Duodenal mucosa (tissue), 2 donors: ENCODE measurements at regions not wholly inside any gene's neighbourhood (a gene's known extent, or its start where the extent isn't known, plus 50 kb on each side); places are given as distances from the start of the nearest gene placed in this dataset.
"Not testable (repeated sequence)": the region's sequence is repeated elsewhere in the genome, so short reads cannot be mapped to it uniquely, and the experiment has no call there.

Source experiments
- H3K27ac ChIP-seq: one replicate; pipeline ENCODE4 v1.7.0; 2013; ENCODE audit warnings: low read depth, low read length
- H3K27me3 ChIP-seq, 2 donors: one replicate each; pipeline ENCODE4 v1.7.0; 2013; ENCODE audit warnings: low read length in 2 of 2, control low read depth in 1 of 2; ENCODE audit not compliant: insufficient read depth in 2 of 2, control insufficient read depth in 1 of 2
- H3K36me3 ChIP-seq, 2 donors: one replicate each; pipeline ENCODE4 v1.7.0; 2013; ENCODE audit warnings: low read length in 2 of 2, control low read depth in 1 of 2; ENCODE audit not compliant: insufficient read depth in 2 of 2, control insufficient read depth in 1 of 2
- H3K4me1 ChIP-seq, 2 donors: one replicate each; pipeline ENCODE4 v1.7.0; 2013; ENCODE audit warnings: low read length in 2 of 2, control low read depth in 1 of 2; ENCODE audit not compliant: insufficient read depth in 2 of 2, control insufficient read depth in 1 of 2
- H3K4me3 ChIP-seq, 2 donors: one replicate each; pipeline ENCODE4 v1.7.0; 2013; ENCODE audit warnings: low read length in 2 of 2, low read depth in 1 of 2
- H3K9ac ChIP-seq, 2 donors: one replicate each; pipeline ENCODE4 v1.7.0; 2013; ENCODE audit warnings: low read length in 2 of 2, low read depth in 1 of 2
- H3K9me3 ChIP-seq, 2 donors: one replicate each; pipeline ENCODE4 v1.7.0; 2013; ENCODE audit warnings: low read length in 2 of 2, control low read depth in 1 of 2; ENCODE audit not compliant: control insufficient read depth in 1 of 2

GRCh38 chr10:130718744-130719447, 582.7 kb downstream of the GLRX3 start:
- not testable (repeated sequence) for H3K27ac ChIP-seq, H3K9me3 ChIP-seq, H3K4me1 ChIP-seq, H3K36me3 ChIP-seq, H3K27me3 ChIP-seq, H3K4me3 ChIP-seq, H3K9ac ChIP-seq

GRCh38 chr10:130719448-130719752, 583.2 kb downstream of the GLRX3 start:
- Histone ChIP-seq H3K9me3 (no peaks in the 10 kb centered on the region), H3K9ac (no peak overlapping the region), H3K27me3 (no peaks in the 10 kb centered on the region), H3K4me1 (no peaks in the 10 kb centered on the region), H3K4me3 (no peak overlapping the region), H3K27ac (no peak overlapping the region), H3K36me3 (no peaks in the 10 kb centered on the region)

- Histone ChIP-seq H3K27ac (no peak overlapping the region), H3K36me3 (no peaks in the 10 kb centered on the region), H3K9me3 (no peaks in the 10 kb centered on the region)
These were observed 584.0 kb downstream of the GLRX3 start for GRCh38 chr10:130720235-130720634.

GRCh38 chr10:130721971-130722370, 585.8 kb downstream of the GLRX3 start:
- no peaks in the 10 kb centered on the region for H3K4me1 ChIP-seq
- H3K9me3 ChIP-seq = no peaks in the 10 kb centered on the region
- H3K27me3 ChIP-seq = no peaks in the 10 kb centered on the region
- no peaks in the 10 kb centered on the region for H3K36me3 ChIP-seq
- no peak overlapping the region for H3K27ac ChIP-seq
- H3K4me3 ChIP-seq = no peak overlapping the region
- H3K9ac ChIP-seq = no peak overlapping the region

More at GRCh38 chr10:130720235-130720634, 584.0 kb downstream of the GLRX3 start:
- no peak overlapping the region for H3K9ac ChIP-seq
- no peak overlapping the region for H3K4me3 ChIP-seq
- H3K27me3 ChIP-seq = no peaks in the 10 kb centered on the region
- no peaks in the 10 kb centered on the region for H3K4me1 ChIP-seq

GRCh38 chr10:130723704-130724103, 587.5 kb downstream of the GLRX3 start:
- no peak overlapping the region for H3K27ac ChIP-seq
- H3K4me3 ChIP-seq = no peak overlapping the region
- H3K4me1 ChIP-seq = no peaks in the 10 kb centered on the region
- no peaks in the 10 kb centered on the region for H3K36me3 ChIP-seq
- H3K9ac ChIP-seq = no peak overlapping the region
- no peaks in the 10 kb centered on the region for H3K27me3 ChIP-seq
- no peaks in the 10 kb centered on the region for H3K9me3 ChIP-seq

GRCh38 chr10:130725474-130725970, 586.0 kb downstream of the TCERG1L start:
- Histone ChIP-seq H3K9me3 (no peaks in the 10 kb centered on the region), H3K4me1 (no peaks in the 10 kb centered on the region), H3K27ac (no peak overlapping the region), H3K4me3 (no peak overlapping the region), H3K36me3 (no peaks in the 10 kb centered on the region), H3K9ac (no peak overlapping the region), H3K27me3 (no peaks in the 10 kb centered on the region)

GRCh38 chr10:130726996-130727725, 584.4 kb downstream of the TCERG1L start:
- no peak overlapping the region for H3K27ac ChIP-seq
- no peaks in the 10 kb centered on the region for H3K27me3 ChIP-seq
- H3K9me3 ChIP-seq = no peaks in the 10 kb centered on the region
- H3K36me3 ChIP-seq = no peaks in the 10 kb centered on the region
- no peaks in the 10 kb centered on the region for H3K4me1 ChIP-seq
- H3K4me3 ChIP-seq = no peak overlapping the region
- H3K9ac ChIP-seq = no peak overlapping the region

- Histone ChIP-seq H3K4me3 (no peak overlapping the region), H3K9ac (no peak overlapping the region), H3K9me3 (no peaks in the 10 kb centered on the region), H3K36me3 (no peaks in the 10 kb centered on the region), H3K27me3 (no peaks in the 10 kb centered on the region), H3K4me1 (no peaks in the 10 kb centered on the region), H3K27ac (no peak overlapping the region)
These were observed 583.6 kb downstream of the TCERG1L start for GRCh38 chr10:130727766-130728490.

GRCh38 chr10:130728531-130729215, 582.8 kb downstream of the TCERG1L start:
- Histone ChIP-seq H3K4me3 (no peak overlapping the region), H3K27ac (no peak overlapping the region), H3K9ac (no peak overlapping the region), H3K27me3 (no peaks in the 10 kb centered on the region), H3K4me1 (no peaks in the 10 kb centered on the region), H3K9me3 (no peaks in the 10 kb centered on the region), H3K36me3 (no peaks in the 10 kb centered on the region)

- H3K27me3 ChIP-seq = no peaks in the 10 kb centered on the region
- H3K9ac ChIP-seq = no peak overlapping the region
- H3K4me3 ChIP-seq = no peak overlapping the region
- no peaks in the 10 kb centered on the region for H3K4me1 ChIP-seq
- H3K36me3 ChIP-seq = no peaks in the 10 kb centered on the region
- H3K27ac ChIP-seq = no peak overlapping the region
- H3K9me3 ChIP-seq = no peaks in the 10 kb centered on the region
These were observed 581.6 kb downstream of the TCERG1L start for GRCh38 chr10:130729876-130730275.
